OCI-LY1 (cell line): ENCODE measurements at regions not wholly inside any gene's neighbourhood (a gene's known extent, or its start where the extent isn't known, plus 50 kb on each side); places are given as distances from the start of the nearest gene placed in this dataset.

Experiments
- EZH2 ChIP-seq: fragments of 200-600 bp; sonication (generic), shearing (Covaris generic); IDR thresholded peaks from 2 replicates; pipeline ENCODE4 v1.8.0; 2017; ENCODE audit warnings: borderline replicate concordance, mixed run types, mild to moderate bottlenecking, antibody characterized with exemption, low read length, moderate library complexity, mixed read lengths
- TF ChIP-seq, protein P1 (sequence below): fragments of 200-600 bp; sonication (generic), shearing (Covaris generic); IDR thresholded peaks from 2 replicates; pipeline ENCODE4 v1.5.1; 2017; ENCODE audit warnings: mild to moderate bottlenecking, antibody characterized with exemption, low read length, moderate library complexity, mixed read lengths

DNA sequence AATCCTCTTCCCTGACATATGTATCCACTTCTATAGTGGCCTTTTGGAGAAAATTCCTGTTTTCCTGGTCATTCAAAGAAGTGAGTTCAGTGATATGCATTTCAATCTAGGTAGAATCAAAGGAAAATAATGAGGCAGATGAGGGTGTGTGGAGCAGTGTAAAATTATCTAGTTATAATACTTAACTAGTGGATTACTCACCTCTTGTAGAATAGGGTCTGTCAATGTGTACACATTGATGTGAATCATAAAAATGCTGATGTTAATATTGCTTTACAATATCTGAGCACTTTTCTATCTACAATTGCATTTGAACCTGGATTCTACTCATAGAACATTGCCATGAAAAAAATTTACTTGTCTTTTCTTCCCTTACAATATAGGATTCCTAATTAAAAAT, 293.5 kb downstream of the GBA3 start:
- TF ChIP-seq, protein P1, sequence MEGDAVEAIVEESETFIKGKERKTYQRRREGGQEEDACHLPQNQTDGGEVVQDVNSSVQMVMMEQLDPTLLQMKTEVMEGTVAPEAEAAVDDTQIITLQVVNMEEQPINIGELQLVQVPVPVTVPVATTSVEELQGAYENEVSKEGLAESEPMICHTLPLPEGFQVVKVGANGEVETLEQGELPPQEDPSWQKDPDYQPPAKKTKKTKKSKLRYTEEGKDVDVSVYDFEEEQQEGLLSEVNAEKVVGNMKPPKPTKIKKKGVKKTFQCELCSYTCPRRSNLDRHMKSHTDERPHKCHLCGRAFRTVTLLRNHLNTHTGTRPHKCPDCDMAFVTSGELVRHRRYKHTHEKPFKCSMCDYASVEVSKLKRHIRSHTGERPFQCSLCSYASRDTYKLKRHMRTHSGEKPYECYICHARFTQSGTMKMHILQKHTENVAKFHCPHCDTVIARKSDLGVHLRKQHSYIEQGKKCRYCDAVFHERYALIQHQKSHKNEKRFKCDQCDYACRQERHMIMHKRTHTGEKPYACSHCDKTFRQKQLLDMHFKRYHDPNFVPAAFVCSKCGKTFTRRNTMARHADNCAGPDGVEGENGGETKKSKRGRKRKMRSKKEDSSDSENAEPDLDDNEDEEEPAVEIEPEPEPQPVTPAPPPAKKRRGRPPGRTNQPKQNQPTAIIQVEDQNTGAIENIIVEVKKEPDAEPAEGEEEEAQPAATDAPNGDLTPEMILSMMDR, result no peak
- no peak for TF ChIP-seq EZH2
